LNCAP (cell line): ENCODE measurements at regions not wholly inside any gene's neighbourhood (a gene's known extent, or its start where the extent isn't known, plus 50 kb on each side); places are given as distances from the start of the nearest gene placed in this dataset.

Experiments
- CTCF ChIP-seq: fragments of 450-650 bp; IDR thresholded peaks from 2 replicates; pipeline ENCODE4 v1.5.1; 2017; ENCODE audit warnings: mild to moderate bottlenecking

GRCh38 chr4:64503945-64504675, 94.9 kb upstream of the TECRL start:
- no peak for TF ChIP-seq CTCF

GRCh38 chr4:64503416-64503815, 94.2 kb upstream of the TECRL start:
- TF ChIP-seq CTCF: no peak

- TF ChIP-seq CTCF: no peak
Observed at GRCh38 chr4:64497491-64497890, 88.2 kb upstream of the TECRL start.

GRCh38 chr4:64495946-64496345, 86.7 kb upstream of the TECRL start:
- no peak for TF ChIP-seq CTCF

GRCh38 chr4:64489628-64490027, 80.4 kb upstream of the TECRL start:
- no peak for TF ChIP-seq CTCF

GRCh38 chr4:64479338-64479737, 70.1 kb upstream of the TECRL start:
- no peak for TF ChIP-seq CTCF

GRCh38 chr4:64477127-64477526, 67.9 kb upstream of the TECRL start:
- no peak for TF ChIP-seq CTCF

- no peak for TF ChIP-seq CTCF
Observed at GRCh38 chr4:64465263-64465662, 56.0 kb upstream of the TECRL start.
